GM20000 (cell line): ENCODE measurements at regions not wholly inside any gene's neighbourhood (a gene's known extent, or its start where the extent isn't known, plus 50 kb on each side); places are given as distances from the start of the nearest gene placed in this dataset.
"Not testable (repeated sequence)": the region's sequence is repeated elsewhere in the genome, so short reads cannot be mapped to it uniquely, and the experiment has no call there.

Experiments
- DNase-seq: peaks from one replicate; pipeline ENCODE4 v3.0.0; 2012; ENCODE audit warnings: low spot score
- TF ChIP-seq, protein P1 (sequence below): IDR thresholded peaks from 2 replicates; pipeline ENCODE4 v1.5.1; 2012; ENCODE audit warnings: mild to moderate bottlenecking, control low read depth; ENCODE audit errors: extremely low read depth, missing control alignments

DNA sequence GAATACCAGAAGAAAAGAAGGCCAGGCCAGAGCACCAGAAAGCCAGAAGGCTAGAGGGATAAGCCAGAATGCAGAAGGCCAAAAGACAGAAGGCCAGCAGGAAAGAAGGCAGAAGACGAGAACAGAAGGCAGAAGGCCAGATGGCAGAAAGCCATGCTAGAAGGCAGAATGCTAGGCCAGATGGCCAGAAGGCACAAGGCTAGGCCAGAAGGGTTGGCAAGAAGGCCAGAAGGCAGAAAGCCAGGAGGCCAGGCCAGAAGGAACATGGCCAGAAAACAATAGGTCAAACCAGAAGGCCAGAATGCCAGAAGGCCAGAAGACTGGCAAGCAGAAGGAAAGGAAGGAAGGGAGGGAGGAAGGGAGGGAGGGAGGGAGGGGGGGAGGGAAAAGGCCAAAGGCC is 188.8 kb downstream of the TUBA3C start:
- TF ChIP-seq, protein P1, sequence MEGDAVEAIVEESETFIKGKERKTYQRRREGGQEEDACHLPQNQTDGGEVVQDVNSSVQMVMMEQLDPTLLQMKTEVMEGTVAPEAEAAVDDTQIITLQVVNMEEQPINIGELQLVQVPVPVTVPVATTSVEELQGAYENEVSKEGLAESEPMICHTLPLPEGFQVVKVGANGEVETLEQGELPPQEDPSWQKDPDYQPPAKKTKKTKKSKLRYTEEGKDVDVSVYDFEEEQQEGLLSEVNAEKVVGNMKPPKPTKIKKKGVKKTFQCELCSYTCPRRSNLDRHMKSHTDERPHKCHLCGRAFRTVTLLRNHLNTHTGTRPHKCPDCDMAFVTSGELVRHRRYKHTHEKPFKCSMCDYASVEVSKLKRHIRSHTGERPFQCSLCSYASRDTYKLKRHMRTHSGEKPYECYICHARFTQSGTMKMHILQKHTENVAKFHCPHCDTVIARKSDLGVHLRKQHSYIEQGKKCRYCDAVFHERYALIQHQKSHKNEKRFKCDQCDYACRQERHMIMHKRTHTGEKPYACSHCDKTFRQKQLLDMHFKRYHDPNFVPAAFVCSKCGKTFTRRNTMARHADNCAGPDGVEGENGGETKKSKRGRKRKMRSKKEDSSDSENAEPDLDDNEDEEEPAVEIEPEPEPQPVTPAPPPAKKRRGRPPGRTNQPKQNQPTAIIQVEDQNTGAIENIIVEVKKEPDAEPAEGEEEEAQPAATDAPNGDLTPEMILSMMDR, result no peak
- no peak for DNase-seq

DNA sequence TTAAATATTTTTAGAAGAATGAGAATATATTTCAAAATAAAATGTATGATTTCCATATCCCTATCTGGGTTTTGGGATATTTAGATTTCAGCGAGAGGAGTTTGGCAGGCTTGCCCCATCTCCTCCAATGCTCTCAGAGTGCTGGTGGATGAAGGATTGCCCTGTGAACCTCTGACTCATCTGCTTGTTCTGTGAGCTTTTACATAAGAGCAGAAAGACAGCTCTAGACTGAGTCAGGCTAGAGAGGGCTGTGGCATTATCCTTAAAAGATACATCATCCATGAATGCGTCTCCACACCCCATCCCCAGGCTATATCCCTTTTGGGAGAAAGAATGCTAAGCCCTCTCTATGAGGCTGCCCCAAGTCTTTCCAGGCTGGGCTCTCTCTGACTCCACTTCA is 190.6 kb downstream of the TUBA3C start:
- TF ChIP-seq, protein P1, result no peak
- no peak for DNase-seq

DNA sequence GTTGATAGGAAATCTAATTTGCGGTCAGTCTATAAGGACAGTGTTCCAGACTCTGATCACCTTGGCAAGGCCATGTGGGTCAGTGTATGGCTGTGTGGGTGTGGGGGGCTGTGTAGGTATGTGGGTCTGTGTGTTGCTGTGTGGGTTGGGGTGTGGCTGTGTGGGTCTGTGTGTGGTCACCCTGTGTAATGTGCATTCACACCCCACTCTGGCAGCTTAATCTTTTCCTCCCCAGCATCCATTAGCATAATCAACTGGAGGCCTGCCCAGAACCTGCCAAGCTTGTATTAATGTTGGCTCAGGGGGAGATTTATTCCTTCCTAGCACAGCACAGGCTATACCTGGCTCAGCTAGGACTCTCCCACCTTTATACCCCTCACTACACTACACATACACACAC is 203.2 kb downstream of the TUBA3C start:
- TF ChIP-seq, protein P1, result no peak
- DNase-seq, result no peak

DNA sequence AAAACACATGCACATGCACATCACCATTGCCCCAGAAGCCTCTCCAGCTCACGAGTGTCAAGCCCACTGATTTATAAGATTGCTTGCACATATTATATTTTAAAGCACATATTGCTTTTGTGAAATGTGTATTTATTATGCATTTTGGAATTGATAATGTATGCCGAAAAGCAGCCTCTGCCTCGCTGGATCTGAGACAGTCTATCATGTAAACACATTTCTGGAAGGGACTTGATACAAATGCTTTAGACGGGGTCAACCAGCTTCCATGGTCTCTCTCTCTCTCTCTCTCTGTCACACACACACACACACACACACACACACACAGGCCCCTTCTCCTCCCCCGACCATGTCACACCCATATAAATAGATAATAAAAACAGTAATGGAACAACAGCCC is 203.8 kb downstream of the TUBA3C start:
- DNase-seq, result no peak
- TF ChIP-seq, protein P1, result no peak

DNA sequence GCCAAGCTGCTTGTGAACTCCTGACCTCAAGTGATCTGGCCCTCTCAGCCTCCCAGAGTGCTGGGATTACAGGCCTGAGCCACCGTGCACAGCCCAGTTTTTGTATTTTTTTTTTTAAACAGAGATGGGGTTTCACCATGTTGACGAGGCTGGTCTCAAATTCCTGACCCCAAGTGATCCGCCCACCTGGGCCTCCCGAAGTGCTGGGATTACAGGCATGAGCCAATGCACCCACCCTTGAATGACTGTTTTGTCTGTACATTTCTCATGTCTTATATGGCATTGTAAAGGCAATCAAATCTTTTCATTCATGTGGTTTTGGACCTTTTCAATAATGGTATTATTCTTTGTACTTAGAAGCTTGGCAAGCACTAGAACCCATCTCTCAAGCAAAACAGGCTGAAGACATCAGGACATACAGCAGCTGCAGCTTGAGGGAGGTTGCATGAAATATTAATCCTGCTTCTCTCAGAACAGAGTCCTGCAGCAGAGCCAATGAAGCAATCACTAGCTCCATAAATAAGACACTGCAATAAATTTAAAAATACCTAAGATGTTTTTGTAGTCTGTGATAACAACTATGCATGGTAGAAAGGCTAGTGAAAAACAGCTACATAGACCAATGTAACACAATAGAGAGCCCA is 209.9 kb downstream of the TUBA3C start:
- DNase-seq, result no peak

DNA sequence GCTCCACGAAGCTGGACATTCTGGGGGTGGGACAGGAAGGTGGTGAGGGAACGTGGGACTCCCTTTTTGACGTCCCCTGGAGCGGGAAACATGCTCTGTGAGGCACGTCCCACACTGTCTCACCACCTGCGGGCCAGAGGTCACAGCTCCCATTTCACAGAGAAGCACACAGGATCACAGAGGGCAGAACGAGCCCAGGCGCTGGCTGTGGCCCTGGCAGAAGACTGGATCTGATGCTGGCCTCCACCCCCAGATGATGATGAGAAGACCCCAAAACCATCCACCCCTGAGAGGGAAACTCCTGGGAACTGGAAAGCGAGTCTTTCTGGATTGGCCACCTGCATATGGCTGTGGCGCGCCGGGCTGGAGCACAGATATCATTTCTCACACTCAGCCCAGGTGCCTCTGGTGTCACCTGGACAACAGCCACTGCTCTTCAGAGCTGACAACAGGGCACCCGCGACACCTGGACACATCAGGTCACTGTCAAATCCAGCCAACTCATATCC is 216.2 kb downstream of the TUBA3C start:
- TF ChIP-seq, protein P1, result no peak

More for the DNA sequence above, 209.9 kb downstream of the TUBA3C start:
- TF ChIP-seq, protein P1, result no peak

DNA sequence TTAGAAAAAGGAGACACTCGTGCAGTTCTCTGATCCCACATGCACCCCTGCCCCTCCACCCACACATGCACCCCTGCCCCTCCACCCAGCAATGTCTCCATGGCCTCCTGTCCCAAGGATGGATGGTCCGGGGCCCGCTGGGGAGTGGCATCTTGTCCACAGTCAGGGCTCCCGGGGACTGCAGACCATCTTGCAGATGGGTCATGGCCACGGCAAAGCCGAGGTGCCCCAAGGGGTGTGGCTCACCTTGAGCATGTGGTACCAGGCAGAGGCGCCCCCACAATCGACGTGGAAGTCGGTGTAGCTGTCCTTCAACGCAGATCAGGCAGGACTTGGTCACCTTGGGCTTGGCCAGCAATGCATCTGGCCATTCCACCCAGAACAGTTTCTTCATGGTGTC is 216.7 kb downstream of the TUBA3C start:
- DNase-seq, result no peak
- TF ChIP-seq, protein P1, result no peak

More for the DNA sequence above, 216.2 kb downstream of the TUBA3C start:
- no peak for DNase-seq

DNA sequence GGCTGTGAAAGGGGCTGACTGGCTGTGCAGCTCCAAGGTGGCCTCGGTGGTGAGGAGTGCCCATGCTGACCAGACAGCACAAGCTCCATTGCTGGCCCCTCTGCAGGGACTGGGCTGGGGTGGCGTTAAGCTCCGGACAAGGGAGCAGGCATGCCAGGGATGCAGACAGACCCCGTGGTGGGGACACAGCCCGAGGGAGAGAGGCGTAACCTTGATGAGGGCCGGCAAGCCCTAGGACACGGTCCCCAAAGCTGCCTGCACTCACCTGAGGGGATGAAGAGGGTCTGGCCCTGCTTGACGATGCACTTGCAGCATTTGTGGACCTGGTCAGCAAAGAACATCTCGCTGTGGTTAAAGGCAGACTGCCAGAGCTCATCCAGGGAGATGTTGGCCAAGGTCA is 217.9 kb downstream of the TUBA3C start:
- DNase-seq, result not testable (repeated sequence)
